ENCODE measurements at regions not wholly inside any gene's neighbourhood (a gene's known extent, or its start where the extent isn't known, plus 50 kb on each side); places are given as distances from the start of the nearest gene placed in this dataset.
"Not testable (repeated sequence)": the region's sequence is repeated elsewhere in the genome, so short reads cannot be mapped to it uniquely, and the experiment has no call there.

DNA sequence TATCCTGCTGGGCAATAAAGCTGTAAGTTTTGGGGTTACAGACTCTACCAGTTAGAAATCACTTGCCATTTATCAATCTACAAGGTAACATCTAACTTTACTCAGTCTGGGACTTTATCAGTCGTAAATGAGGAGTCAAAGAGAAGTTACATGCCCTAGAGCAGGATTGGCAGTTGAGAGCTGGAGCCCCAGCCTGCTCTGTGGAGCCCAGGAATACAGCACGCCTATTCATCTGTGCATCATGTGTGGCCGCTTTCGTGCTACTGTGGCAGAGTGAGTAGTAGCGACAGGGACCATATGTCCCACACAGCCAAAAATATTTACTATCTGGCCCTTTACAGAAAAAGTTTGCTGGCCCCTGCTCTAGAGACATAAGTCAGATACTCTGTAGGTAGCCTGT, 152.5 kb upstream of the NTRK2 start:
- H3K27me3 ChIP-seq (replicated peaks; ENCODE audit: insufficient read depth) = no peaks in the 10 kb centered on the region
- H3K4me1 ChIP-seq (ENCODE audit: control insufficient read depth in 1 of 2, low read depth in 2 of 2) = no peaks in the 10 kb centered on the region
- TF ChIP-seq, protein P1, sequence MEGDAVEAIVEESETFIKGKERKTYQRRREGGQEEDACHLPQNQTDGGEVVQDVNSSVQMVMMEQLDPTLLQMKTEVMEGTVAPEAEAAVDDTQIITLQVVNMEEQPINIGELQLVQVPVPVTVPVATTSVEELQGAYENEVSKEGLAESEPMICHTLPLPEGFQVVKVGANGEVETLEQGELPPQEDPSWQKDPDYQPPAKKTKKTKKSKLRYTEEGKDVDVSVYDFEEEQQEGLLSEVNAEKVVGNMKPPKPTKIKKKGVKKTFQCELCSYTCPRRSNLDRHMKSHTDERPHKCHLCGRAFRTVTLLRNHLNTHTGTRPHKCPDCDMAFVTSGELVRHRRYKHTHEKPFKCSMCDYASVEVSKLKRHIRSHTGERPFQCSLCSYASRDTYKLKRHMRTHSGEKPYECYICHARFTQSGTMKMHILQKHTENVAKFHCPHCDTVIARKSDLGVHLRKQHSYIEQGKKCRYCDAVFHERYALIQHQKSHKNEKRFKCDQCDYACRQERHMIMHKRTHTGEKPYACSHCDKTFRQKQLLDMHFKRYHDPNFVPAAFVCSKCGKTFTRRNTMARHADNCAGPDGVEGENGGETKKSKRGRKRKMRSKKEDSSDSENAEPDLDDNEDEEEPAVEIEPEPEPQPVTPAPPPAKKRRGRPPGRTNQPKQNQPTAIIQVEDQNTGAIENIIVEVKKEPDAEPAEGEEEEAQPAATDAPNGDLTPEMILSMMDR (IDR thresholded peaks at IDR 0.05) = no peak
- ATAC-seq (ENCODE audit: insufficient number of reproducible peaks, low FRiP score, low read depth) (no peak), DNase-seq (ENCODE audit: low spot score) (no peak)
- H3K27ac ChIP-seq = no peak overlapping the region
- H3K4me3 ChIP-seq = no peak overlapping the region
- no peaks in the 10 kb centered on the region for H3K36me3 ChIP-seq
- no peaks in the 10 kb centered on the region for H3K9me3 ChIP-seq

- Histone ChIP-seq H3K4me3 (no peak overlapping the region), H3K27ac (no peak overlapping the region), H3K9me3 (no peaks in the 10 kb centered on the region), H3K27me3 (replicated peaks; ENCODE audit: insufficient read depth) (no peaks in the 10 kb centered on the region), H3K36me3 (no peaks in the 10 kb centered on the region), H3K4me1 (ENCODE audit: control insufficient read depth in 1 of 2, low read depth in 2 of 2) (no peaks in the 10 kb centered on the region)
- DNase-seq (ENCODE audit: low spot score) = no peak
- TF ChIP-seq, protein P1 (IDR thresholded peaks at IDR 0.05) = no peak
- no peak for ATAC-seq (ENCODE audit: insufficient number of reproducible peaks, low FRiP score, low read depth)
These were observed 150.1 kb upstream of the NTRK2 start for GRCh38 chr9:84519413-84519812.

DNA sequence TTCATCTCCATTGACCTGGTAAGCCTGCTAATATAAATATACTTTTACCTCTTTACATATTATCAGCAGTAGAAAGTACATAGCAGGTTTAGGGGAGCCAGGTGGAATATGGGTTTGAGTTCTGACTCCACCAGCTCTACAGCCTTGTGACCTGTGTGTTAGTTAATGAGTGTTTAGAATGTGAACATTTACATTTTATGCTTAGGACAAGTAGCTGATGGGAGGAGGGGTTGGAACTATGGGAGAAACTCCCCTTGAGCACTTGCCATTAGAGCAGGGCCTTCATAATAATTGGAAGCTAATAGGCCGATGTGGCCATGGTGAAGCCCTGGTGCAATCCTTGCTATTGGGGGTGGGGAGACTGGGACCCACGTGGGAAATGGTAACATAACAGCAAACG, 148.3 kb upstream of the NTRK2 start:
- H3K27me3 ChIP-seq (replicated peaks; ENCODE audit: insufficient read depth) = no peaks in the 10 kb centered on the region
- H3K4me3 ChIP-seq = no peak overlapping the region
- no peak overlapping the region for H3K27ac ChIP-seq
- H3K4me1 ChIP-seq (ENCODE audit: control insufficient read depth in 1 of 2, low read depth in 2 of 2) = no peaks in the 10 kb centered on the region
- TF ChIP-seq, protein P1 (IDR thresholded peaks at IDR 0.05) = no peak
- no peaks in the 10 kb centered on the region for H3K36me3 ChIP-seq
- DNase-seq (ENCODE audit: low spot score) (no peak), ATAC-seq (ENCODE audit: insufficient number of reproducible peaks, low FRiP score, low read depth) (no peak)
- H3K9me3 ChIP-seq = no peaks in the 10 kb centered on the region

- H3K4me3 ChIP-seq; H3K36me3 ChIP-seq; H3K27ac ChIP-seq; ATAC-seq (ENCODE audit: insufficient number of reproducible peaks, low FRiP score, low read depth); H3K27me3 ChIP-seq (replicated peaks; ENCODE audit: insufficient read depth); H3K4me1 ChIP-seq (ENCODE audit: control insufficient read depth in 1 of 2, low read depth in 2 of 2); H3K9me3 ChIP-seq; DNase-seq (ENCODE audit: low spot score): not testable (repeated sequence)
These were observed 143.3 kb upstream of the NTRK2 start for GRCh38 chr9:84526211-84526610.

DNA sequence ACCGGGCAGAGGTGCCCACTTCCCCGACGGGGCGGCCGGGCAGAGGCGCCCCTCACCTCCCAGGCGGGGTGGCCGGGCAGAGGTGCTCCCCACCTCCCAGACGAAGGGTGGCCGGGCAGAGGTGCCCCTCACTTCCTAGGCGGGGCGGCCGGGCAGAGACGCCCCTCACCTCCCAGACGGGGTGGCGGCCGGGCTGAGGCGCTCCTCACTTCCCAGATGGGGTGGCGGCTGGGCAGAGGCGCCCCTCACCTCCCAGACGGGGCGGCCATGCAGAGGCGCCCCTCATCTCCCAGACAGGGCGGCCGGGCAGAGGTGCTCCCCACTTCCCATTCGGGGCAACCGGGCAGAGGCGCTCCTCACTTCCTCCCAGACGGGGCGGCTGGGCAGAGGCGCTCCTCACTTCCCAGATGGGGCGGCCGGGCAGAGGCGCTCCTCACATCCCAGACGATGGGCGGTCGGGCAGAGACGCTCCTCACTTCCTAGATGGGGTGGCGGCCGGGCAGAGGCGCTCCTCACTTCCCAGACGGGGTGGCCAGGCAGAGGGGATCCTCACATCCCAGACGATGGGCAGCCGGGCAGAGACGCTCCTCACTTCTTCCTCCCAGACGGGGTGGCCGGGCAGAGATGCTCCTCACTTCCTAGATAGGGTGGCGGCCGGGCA, 142.3 kb upstream of the NTRK2 start:
- not testable (repeated sequence) for H3K4me1 ChIP-seq (ENCODE audit: control insufficient read depth in 1 of 2, low read depth in 2 of 2); H3K36me3 ChIP-seq; H3K4me3 ChIP-seq; H3K9me3 ChIP-seq; H3K27me3 ChIP-seq (replicated peaks; ENCODE audit: insufficient read depth); H3K27ac ChIP-seq; ATAC-seq (ENCODE audit: insufficient number of reproducible peaks, low FRiP score, low read depth); DNase-seq (ENCODE audit: low spot score)

DNA sequence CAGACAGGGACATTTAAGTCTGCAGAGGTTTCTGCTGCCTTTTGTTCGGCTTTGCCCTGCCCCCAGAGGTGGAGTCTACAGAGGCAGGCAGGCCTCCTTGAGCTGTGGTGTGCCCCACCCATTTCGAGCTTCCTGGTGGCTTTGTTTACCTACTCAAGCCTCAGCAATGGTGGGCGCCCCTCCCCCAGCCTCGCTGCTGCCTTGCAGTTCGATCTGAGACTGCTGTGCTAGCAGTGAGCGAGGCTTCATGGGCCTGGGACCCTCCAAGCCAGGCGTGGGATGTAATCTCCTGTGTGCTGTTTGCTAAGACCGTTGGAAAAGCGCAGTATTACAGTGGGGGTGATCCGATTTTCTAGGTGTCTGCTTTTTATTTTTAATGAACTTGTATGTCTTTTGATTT, 133.6 kb upstream of the NTRK2 start:
- H3K27ac ChIP-seq; H3K4me1 ChIP-seq (ENCODE audit: control insufficient read depth in 1 of 2, low read depth in 2 of 2); H3K4me3 ChIP-seq; H3K27me3 ChIP-seq (replicated peaks; ENCODE audit: insufficient read depth); ATAC-seq (ENCODE audit: insufficient number of reproducible peaks, low FRiP score, low read depth); DNase-seq (ENCODE audit: low spot score); H3K9me3 ChIP-seq; H3K36me3 ChIP-seq: not testable (repeated sequence)

- no peaks in the 10 kb centered on the region for H3K4me1 ChIP-seq (ENCODE audit: control insufficient read depth in 1 of 2, low read depth in 2 of 2)
- H3K27me3 ChIP-seq (replicated peaks; ENCODE audit: insufficient read depth) = no peaks in the 10 kb centered on the region
- no peak for ATAC-seq (ENCODE audit: insufficient number of reproducible peaks, low FRiP score, low read depth)
- TF ChIP-seq, protein P1 (IDR thresholded peaks at IDR 0.05) = no peak
- no peaks in the 10 kb centered on the region for H3K36me3 ChIP-seq
- H3K27ac ChIP-seq = no peak overlapping the region
- peaks cover 8% of the 10 kb centered on the region for H3K9me3 ChIP-seq
- DNase-seq (ENCODE audit: low spot score) = no peak
- H3K4me3 ChIP-seq = no peak overlapping the region
These were observed 130.7 kb upstream of the NTRK2 start for GRCh38 chr9:84538879-84539278.
